HUES64 (cell line): ENCODE measurements at regions not wholly inside any gene's neighbourhood (a gene's known extent, or its start where the extent isn't known, plus 50 kb on each side); places are given as distances from the start of the nearest gene placed in this dataset.

Source experiments
- H3K27ac ChIP-seq: 2 replicates; pipeline ENCODE4 v1.7.0; 2013; ENCODE audit warnings: low read depth, low read length, inconsistent platforms
- H3K27me3 ChIP-seq: 2 replicates; pipeline ENCODE4 v1.6.1; 2013; ENCODE audit warnings: mild to moderate bottlenecking, low read length; ENCODE audit not compliant: insufficient read depth
- H3K36me3 ChIP-seq: 2 replicates; pipeline ENCODE4 v1.6.1; 2013; ENCODE audit warnings: mild to moderate bottlenecking, low read length; ENCODE audit not compliant: insufficient read depth
- H3K4me1 ChIP-seq: 2 replicates; pipeline ENCODE4 v1.6.1; 2013; ENCODE audit warnings: mild to moderate bottlenecking, low read length, moderate library complexity; ENCODE audit not compliant: insufficient read depth
- H3K4me3 ChIP-seq: 2 replicates; pipeline ENCODE4 v1.5.1; 2013; ENCODE audit warnings: mild to moderate bottlenecking, low read length, moderate library complexity
- H3K9ac ChIP-seq: 2 replicates; pipeline ENCODE4 v1.6.1; 2013; ENCODE audit warnings: mild to moderate bottlenecking, low read depth, low read length
- H3K9me3 ChIP-seq: 2 replicates; pipeline ENCODE4 v1.6.1; 2013; ENCODE audit warnings: low read depth, low read length; ENCODE audit not compliant: insufficient read depth
- WGBS: fragments of 150-250, 120-280 bp; methylation state at CpG from one replicate; pipeline ENCODE4 v1.1.7; 2013; ENCODE audit warnings: missing lambda C conversion rate; 5-methylcytosine and 5-hydroxymethylcytosine counted together

GRCh38 chr1:209232197-209232596, 351.3 kb upstream of the CAMK1G start:
- 97% methylated on average over 17 of the region's 17 CpGs for WGBS

DNA sequence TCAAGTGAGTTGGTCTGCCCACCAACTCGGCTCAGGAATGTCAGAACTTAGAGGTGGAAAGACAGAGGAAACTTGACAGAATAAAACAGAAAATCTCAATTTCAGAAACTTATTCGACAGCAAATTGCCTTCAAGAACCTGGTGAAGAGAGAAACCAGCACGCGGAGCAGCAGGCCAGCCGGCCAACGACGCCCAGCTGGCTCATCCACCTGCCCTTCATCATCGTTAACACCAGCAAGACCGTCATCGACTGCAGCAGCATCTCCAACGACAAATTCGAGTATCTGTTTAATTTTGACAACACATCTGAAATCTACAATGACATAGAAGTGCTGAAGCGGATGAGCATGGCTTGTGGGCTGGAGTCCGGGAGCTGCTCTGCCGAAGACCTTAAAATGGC, 350.8 kb upstream of the CAMK1G start:
- Histone ChIP-seq H3K36me3 (no peaks in the 10 kb centered on the region), H3K9ac (no peak overlapping the region), H3K9me3 (no peaks in the 10 kb centered on the region), H3K27me3 (no peaks in the 10 kb centered on the region), H3K27ac (no peak overlapping the region), H3K4me1 (peaks cover 6% of the 10 kb centered on the region), H3K4me3 (no peak overlapping the region)
- 96% methylated on average over 15 of the region's 15 CpGs for WGBS

More at GRCh38 chr1:209232197-209232596, 351.3 kb upstream of the CAMK1G start:
- Histone ChIP-seq H3K27ac (no peak overlapping the region), H3K4me1 (peaks cover 11% of the 10 kb centered on the region), H3K36me3 (no peaks in the 10 kb centered on the region), H3K4me3 (no peak overlapping the region), H3K27me3 (no peaks in the 10 kb centered on the region), H3K9ac (no peak overlapping the region), H3K9me3 (no peaks in the 10 kb centered on the region)

DNA sequence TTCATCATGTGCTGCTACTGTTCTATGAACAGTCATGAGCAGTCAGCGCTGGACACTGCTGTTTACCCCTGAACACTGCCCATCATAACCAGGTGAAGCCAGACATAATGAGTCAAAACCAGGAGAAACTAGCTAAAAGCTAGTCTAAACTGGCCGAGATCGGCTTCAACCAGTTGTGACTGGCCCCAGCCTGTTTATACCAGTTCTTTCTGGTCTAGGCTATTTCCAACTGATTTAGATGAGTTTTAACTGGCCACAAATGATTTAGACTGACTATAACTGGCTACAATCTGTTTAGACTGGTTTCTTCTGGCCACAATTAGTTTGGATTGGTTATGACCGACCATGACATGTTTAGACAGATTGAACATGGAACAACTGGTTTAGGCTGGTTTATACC, 348.3 kb upstream of the CAMK1G start:
- Histone ChIP-seq H3K27ac (no peak overlapping the region), H3K9ac (no peak overlapping the region), H3K9me3 (no peaks in the 10 kb centered on the region), H3K4me1 (no peaks in the 10 kb centered on the region), H3K36me3 (no peaks in the 10 kb centered on the region), H3K27me3 (no peaks in the 10 kb centered on the region), H3K4me3 (no peak overlapping the region)
- 96% methylated on average over 4 of the region's 4 CpGs for WGBS

DNA sequence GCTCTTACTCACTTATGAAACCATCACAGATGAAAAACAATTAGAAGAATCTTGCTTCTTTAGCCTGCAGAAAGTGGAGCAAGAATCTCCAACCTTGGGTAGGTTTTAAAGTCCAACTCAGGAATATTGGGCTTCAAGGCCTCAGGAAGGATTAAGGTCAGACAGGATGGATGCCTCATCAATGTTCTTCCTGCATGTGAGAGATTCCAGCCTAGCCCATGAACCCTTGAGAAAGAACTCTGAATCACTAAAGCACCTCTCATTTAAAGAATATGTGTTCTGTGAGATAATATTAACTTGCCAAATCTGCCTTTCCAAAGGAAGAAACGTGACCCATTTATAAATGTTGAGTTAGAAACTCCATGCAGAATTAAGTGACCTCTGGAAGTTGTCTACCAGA, 345.2 kb upstream of the CAMK1G start:
- H3K4me1 ChIP-seq: no peaks in the 10 kb centered on the region
- WGBS: 100% methylated on average over 1 of the region's 1 CpG
- H3K27me3 ChIP-seq: no peaks in the 10 kb centered on the region
- no peaks in the 10 kb centered on the region for H3K36me3 ChIP-seq
- no peak overlapping the region for H3K4me3 ChIP-seq
- H3K9me3 ChIP-seq: no peaks in the 10 kb centered on the region
- H3K9ac ChIP-seq: no peak overlapping the region
- no peak overlapping the region for H3K27ac ChIP-seq

DNA sequence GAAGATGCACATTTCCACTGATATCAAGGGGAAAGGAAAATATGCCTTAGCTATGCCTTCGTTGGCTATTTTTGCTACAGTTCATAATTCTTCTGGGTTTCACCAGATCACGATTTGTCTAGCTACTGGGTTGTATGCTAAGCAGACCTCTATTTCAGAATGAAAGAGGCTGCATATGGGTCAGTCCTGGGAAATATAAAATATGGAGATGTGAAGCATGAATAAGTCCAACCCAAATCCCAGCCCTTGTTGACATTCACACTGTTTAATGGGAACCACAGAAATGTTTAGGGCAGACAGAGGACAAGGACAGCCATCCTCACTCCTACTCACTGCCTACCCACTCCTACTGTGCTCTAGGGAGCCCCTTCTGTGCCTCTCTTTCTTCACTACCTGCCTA, 343.2 kb upstream of the CAMK1G start:
- Histone ChIP-seq H3K4me3 (no peak overlapping the region), H3K27ac (no peak overlapping the region), H3K9ac (no peak overlapping the region), H3K36me3 (no peaks in the 10 kb centered on the region), H3K4me1 (no peaks in the 10 kb centered on the region), H3K27me3 (no peaks in the 10 kb centered on the region), H3K9me3 (no peaks in the 10 kb centered on the region)
- 96% methylated on average over 2 of the region's 2 CpGs for WGBS

- 92% methylated on average over 5 of the region's 6 CpGs for WGBS
- Histone ChIP-seq H3K9me3 (no peaks in the 10 kb centered on the region), H3K4me3 (no peak overlapping the region), H3K36me3 (no peaks in the 10 kb centered on the region), H3K27me3 (no peaks in the 10 kb centered on the region), H3K9ac (no peak overlapping the region), H3K4me1 (no peaks in the 10 kb centered on the region), H3K27ac (no peak overlapping the region)
These were observed 342.0 kb upstream of the CAMK1G start for GRCh38 chr1:209241487-209241886.

GRCh38 chr1:209248649-209249279, 334.8 kb upstream of the CAMK1G start:
- no peak overlapping the region for H3K4me3 ChIP-seq
- no peak overlapping the region for H3K27ac ChIP-seq
- H3K27me3 ChIP-seq: no peaks in the 10 kb centered on the region
- 35% methylated on average over 6 of the region's 6 CpGs for whole genome bisulfite sequencing
- H3K9ac ChIP-seq: no peak overlapping the region
- H3K36me3 ChIP-seq: no peaks in the 10 kb centered on the region
- peaks cover 21% of the 10 kb centered on the region for H3K4me1 ChIP-seq
- no peaks in the 10 kb centered on the region for H3K9me3 ChIP-seq

DNA sequence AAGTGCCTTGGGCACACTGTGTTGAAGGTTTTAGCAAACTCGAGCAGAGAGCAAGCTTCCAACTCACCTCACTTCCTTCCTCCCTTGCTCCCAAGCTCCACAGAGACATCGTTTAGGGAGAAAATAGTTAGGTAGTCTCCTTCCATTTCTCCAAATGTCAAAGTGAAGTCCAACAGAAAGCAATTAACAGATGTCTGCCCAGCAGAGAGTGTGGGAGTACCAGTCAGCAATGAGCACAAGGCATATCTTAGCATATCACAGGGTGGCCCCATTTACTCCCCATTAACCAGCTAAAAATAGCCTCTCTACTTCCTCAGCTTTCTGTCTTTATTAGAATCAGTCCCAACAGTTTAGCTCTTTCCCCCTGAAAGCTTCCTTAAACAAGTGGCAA, 334.2 kb upstream of the CAMK1G start:
- WGBS: 17% methylated on average over 2 of the region's 2 CpGs

GRCh38 chr1:209249785-209250440, 333.6 kb upstream of the CAMK1G start:
- Histone ChIP-seq H3K27me3 (no peaks in the 10 kb centered on the region), H3K27ac (no peak overlapping the region), H3K9me3 (no peaks in the 10 kb centered on the region), H3K36me3 (no peaks in the 10 kb centered on the region), H3K9ac (no peak overlapping the region), H3K4me1 (peaks cover 21% of the 10 kb centered on the region), H3K4me3 (no peak overlapping the region)
- 69% methylated on average over 5 of the region's 8 CpGs for WGBS

More for the DNA sequence above, 334.2 kb upstream of the CAMK1G start:
- Histone ChIP-seq H3K9ac (no peak overlapping the region), H3K27me3 (no peaks in the 10 kb centered on the region), H3K4me3 (no peak overlapping the region), H3K9me3 (no peaks in the 10 kb centered on the region), H3K36me3 (no peaks in the 10 kb centered on the region), H3K27ac (no peak overlapping the region), H3K4me1 (peaks cover 21% of the 10 kb centered on the region)

DNA sequence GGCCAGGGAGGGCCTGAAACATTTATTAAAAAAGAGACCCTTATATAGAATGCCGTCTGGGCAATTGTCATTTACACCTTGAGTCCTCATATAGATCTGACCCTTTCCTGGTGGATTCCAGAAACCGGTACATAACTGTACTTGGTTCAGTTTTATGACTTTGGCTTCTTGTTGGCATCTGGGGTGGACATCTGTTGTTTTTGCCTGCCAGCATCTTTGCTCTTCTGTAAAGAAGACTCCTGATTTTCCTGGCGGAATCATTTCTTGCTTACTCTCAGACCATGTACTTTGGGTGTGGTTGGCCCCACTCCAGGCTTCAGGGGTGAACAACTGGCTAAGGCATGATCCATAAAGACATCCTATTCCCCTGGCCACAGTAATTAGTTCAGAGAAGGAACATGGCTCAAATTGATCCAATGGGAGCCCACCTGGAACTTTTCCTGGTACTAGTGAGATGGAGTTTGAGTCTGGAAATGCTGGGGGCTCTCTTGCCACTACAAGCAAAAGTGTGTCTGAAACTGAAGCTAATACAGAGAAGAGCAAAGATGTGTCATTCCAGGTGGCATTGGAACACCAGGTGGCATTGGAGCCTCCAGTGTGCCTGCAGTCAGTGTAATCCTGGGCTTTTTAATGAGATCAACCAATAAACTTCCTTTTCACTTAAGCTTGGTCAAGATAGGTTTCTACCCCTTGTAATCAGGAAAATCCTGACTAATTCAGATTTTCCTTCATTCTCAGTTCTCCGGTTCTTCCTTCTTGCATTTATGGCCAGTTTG, 332.5 kb upstream of the CAMK1G start:
- peaks cover 4% of the 10 kb centered on the region; the same call in 1 of the 2 replicates for H3K9me3 ChIP-seq
- no peak overlapping the region for H3K27ac ChIP-seq
- no peaks in the 10 kb centered on the region for H3K36me3 ChIP-seq
- H3K4me3 ChIP-seq: no peak overlapping the region
- no peak overlapping the region for H3K9ac ChIP-seq
- H3K4me1 ChIP-seq: peaks cover 21% of the 10 kb centered on the region
- no peaks in the 10 kb centered on the region for H3K27me3 ChIP-seq
- 98% methylated on average over 4 of the region's 4 CpGs for WGBS

- H3K4me1 ChIP-seq: no peaks in the 10 kb centered on the region
- no peak overlapping the region for H3K4me3 ChIP-seq
- 95% methylated on average over 14 of the region's 14 CpGs for WGBS
- H3K27me3 ChIP-seq: no peaks in the 10 kb centered on the region
- H3K9me3 ChIP-seq: peaks cover 35% of the 10 kb centered on the region
- no peak overlapping the region for H3K9ac ChIP-seq
- H3K36me3 ChIP-seq: no peaks in the 10 kb centered on the region
- H3K27ac ChIP-seq: no peak overlapping the region
These were observed 326.7 kb upstream of the CAMK1G start for GRCh38 chr1:209256766-209257350.
